Astrocyte (in vitro differentiated cells and primary cell): ENCODE measurements at regions not wholly inside any gene's neighbourhood (a gene's known extent, or its start where the extent isn't known, plus 50 kb on each side); places are given as distances from the start of the nearest gene placed in this dataset.

Source experiments
- DNase-seq: peaks from one replicate; pipeline ENCODE4 v3.0.0-alpha.2; 2010; ENCODE audit warnings: low read depth
- FAIRE-seq: peaks from 2 replicates; lab custom pipeline; 2011; peaks lifted over from hg19 to GRCh38; lab: Jason Lieb, UNC
- H2AFZ ChIP-seq: 2 replicates; pipeline ENCODE4 v1.6.0; 2012; ENCODE audit warnings: low read depth, low read length, inconsistent platforms
- H3K27ac ChIP-seq: 2 replicates; pipeline ENCODE4 v1.5.1; 2011; ENCODE audit warnings: low read depth, low read length, inconsistent platforms
- H3K27me3 ChIP-seq: 2 replicates; pipeline ENCODE4 v1.6.0; 2011; ENCODE audit warnings: low read length, inconsistent platforms; ENCODE audit not compliant: insufficient read depth
- H3K36me3 ChIP-seq: 2 replicates; pipeline ENCODE4 v1.5.1; 2011; ENCODE audit warnings: low read length, inconsistent platforms; ENCODE audit not compliant: insufficient read depth
- H3K4me1 ChIP-seq: 2 replicates; pipeline ENCODE4 v1.5.1; 2011; ENCODE audit warnings: low read length, inconsistent platforms; ENCODE audit not compliant: insufficient read depth
- H3K4me2 ChIP-seq: 2 replicates; pipeline ENCODE4 v1.6.0; 2012; ENCODE audit warnings: low read length, inconsistent platforms
- H3K4me3 ChIP-seq: 2 replicates; pipeline ENCODE4 v1.5.1; 2011; ENCODE audit warnings: low read depth, mild to moderate bottlenecking, low read length, inconsistent platforms; ENCODE audit not compliant: insufficient read depth
- H3K79me2 ChIP-seq: 2 replicates; pipeline ENCODE4 v1.6.0; 2012; ENCODE audit warnings: mild to moderate bottlenecking, low read length, inconsistent platforms; ENCODE audit not compliant: insufficient read depth
- H3K9ac ChIP-seq: 2 replicates; pipeline ENCODE4 v1.6.0; 2012; ENCODE audit warnings: mild to moderate bottlenecking, low read length, inconsistent platforms
- H3K9me3 ChIP-seq: 2 replicates; pipeline ENCODE4 v1.5.1; 2012; ENCODE audit warnings: low read depth, mild to moderate bottlenecking, low read length, inconsistent platforms; ENCODE audit not compliant: insufficient read depth
- H4K20me1 ChIP-seq: 2 replicates; pipeline ENCODE4 v1.6.0; 2012; ENCODE audit warnings: low read length, inconsistent platforms; ENCODE audit not compliant: insufficient read depth
- H3K27ac Mint-ChIP-seq: one replicate; pipeline ENCODE4 v1.8.0; 2021; ENCODE audit warnings: mild to moderate bottlenecking, mixed read lengths; ENCODE audit not compliant: unreplicated experiment
- H3K27me3 Mint-ChIP-seq: one replicate; pipeline ENCODE4 v1.8.0; 2021; ENCODE audit warnings: low read depth, mixed read lengths; ENCODE audit not compliant: unreplicated experiment
- H3K36me3 Mint-ChIP-seq: one replicate; pipeline ENCODE4 v1.8.0; 2021; ENCODE audit warnings: low read depth, mixed read lengths; ENCODE audit not compliant: unreplicated experiment
- H3K4me1 Mint-ChIP-seq: one replicate; pipeline ENCODE4 v1.8.0; 2021; ENCODE audit warnings: low read depth, mixed read lengths; ENCODE audit not compliant: unreplicated experiment
- H3K4me3 Mint-ChIP-seq: one replicate; pipeline ENCODE4 v1.8.0; 2021; ENCODE audit warnings: mild to moderate bottlenecking, moderate library complexity, mixed read lengths; ENCODE audit not compliant: unreplicated experiment
- H3K9me3 Mint-ChIP-seq: one replicate; pipeline ENCODE4 v1.8.0; 2021; ENCODE audit warnings: mild to moderate bottlenecking, mixed read lengths; ENCODE audit not compliant: unreplicated experiment
- EZH2 ChIP-seq: IDR thresholded peaks from 2 replicates; pipeline ENCODE4 v1.6.1; 2012; ENCODE audit warnings: mild to moderate bottlenecking, low read length, inconsistent platforms; ENCODE audit not compliant: insufficient read depth
- TF ChIP-seq, protein P1 (sequence below): IDR thresholded peaks from 2 replicates; pipeline ENCODE4 v1.5.1; 2011; ENCODE audit warnings: low read depth, mild to moderate bottlenecking, inconsistent platforms, low read length, moderate library complexity; ENCODE audit not compliant: insufficient read depth

DNA sequence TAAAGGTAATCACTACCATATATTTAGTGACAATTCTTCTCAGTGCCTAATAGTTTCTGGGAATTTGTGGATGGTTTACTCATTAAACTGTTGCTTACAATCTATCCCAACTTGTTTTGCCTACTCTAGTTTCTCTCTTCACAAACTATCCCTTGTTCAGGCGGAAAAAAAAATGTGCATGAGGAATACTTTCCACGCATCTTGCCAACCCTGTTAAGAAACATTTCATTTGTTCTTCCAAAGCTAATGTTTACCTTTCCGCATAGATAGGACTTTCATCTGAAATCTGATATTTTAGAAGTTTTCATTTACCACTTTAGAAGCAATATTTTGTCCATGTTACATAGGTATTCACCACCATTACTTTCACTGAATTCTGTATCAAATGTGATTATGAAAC is 191.9 kb downstream of the MDFIC start:
- Histone ChIP-seq H2AFZ (no peak overlapping the region), H3K79me2 (no peaks in the 10 kb centered on the region), H3K27ac (no peak overlapping the region), H3K27me3 (no peaks in the 10 kb centered on the region), H3K4me2 (no peak overlapping the region), H3K4me1 (no peaks in the 10 kb centered on the region), H3K36me3 (no peaks in the 10 kb centered on the region), H3K9me3 (no peaks in the 10 kb centered on the region), H3K9ac (no peak overlapping the region), H3K4me3 (no peak overlapping the region), H4K20me1 (no peaks in the 10 kb centered on the region)
- Mint-ChIP-seq H3K4me3 (no peak overlapping the region), H3K27ac (no peak overlapping the region), H3K4me1 (no peaks in the 10 kb centered on the region), H3K9me3 (peaks cover 6% of the 10 kb centered on the region), H3K36me3 (no peaks in the 10 kb centered on the region), H3K27me3 (no peaks in the 10 kb centered on the region)
- TF ChIP-seq EZH2 = no peak
- TF ChIP-seq, protein P1, sequence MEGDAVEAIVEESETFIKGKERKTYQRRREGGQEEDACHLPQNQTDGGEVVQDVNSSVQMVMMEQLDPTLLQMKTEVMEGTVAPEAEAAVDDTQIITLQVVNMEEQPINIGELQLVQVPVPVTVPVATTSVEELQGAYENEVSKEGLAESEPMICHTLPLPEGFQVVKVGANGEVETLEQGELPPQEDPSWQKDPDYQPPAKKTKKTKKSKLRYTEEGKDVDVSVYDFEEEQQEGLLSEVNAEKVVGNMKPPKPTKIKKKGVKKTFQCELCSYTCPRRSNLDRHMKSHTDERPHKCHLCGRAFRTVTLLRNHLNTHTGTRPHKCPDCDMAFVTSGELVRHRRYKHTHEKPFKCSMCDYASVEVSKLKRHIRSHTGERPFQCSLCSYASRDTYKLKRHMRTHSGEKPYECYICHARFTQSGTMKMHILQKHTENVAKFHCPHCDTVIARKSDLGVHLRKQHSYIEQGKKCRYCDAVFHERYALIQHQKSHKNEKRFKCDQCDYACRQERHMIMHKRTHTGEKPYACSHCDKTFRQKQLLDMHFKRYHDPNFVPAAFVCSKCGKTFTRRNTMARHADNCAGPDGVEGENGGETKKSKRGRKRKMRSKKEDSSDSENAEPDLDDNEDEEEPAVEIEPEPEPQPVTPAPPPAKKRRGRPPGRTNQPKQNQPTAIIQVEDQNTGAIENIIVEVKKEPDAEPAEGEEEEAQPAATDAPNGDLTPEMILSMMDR = no peak
- no peak for FAIRE-seq
- no peak for DNase-seq

DNA sequence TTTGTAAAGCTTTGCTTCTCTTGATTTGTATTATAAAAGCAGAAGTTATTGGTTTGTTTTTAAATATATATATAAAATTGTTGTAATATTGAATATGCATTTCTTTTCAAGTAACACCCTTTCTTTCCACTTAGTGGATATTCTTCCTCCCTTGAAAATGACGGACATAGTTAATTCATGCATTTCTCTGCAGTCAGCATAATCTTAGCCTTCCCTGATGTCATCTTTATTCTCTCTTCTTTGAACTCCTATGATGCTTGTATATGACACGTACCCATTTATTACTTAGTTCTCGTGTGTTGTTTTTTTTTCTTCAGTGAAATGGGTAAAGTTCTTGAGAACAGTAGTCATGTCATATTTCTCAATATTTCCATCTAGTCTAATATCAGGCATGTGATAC is 191.2 kb downstream of the MDFIC start:
- no peak for FAIRE-seq
- H3K9me3 ChIP-seq = no peaks in the 10 kb centered on the region

DNA sequence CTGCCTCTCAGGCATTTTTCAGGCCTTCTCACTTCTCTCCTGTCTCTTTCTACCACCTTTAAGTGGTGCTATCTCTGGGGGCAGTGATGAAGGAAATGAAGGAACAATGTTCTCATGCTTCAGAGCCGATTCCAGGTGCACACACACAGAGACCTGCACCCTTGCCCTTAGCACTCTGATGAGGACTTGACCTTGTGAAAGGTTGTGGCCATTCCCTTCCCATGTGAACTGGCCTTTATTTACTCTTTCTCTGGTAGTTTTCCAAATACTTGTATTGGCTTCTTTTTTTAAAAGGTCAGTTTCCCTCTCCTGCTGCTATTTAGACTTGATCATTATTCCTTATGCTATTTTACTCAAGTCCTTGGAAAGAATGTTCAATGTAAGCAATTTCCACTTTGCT is 188.6 kb downstream of the MDFIC start:
- Histone ChIP-seq H3K9ac (no peak overlapping the region), H3K36me3 (no peaks in the 10 kb centered on the region), H4K20me1 (no peaks in the 10 kb centered on the region), H3K4me1 (no peaks in the 10 kb centered on the region), H3K4me2 (no peak overlapping the region), H2AFZ (no peak overlapping the region), H3K79me2 (no peaks in the 10 kb centered on the region), H3K9me3 (no peaks in the 10 kb centered on the region), H3K27me3 (no peaks in the 10 kb centered on the region), H3K27ac (no peak overlapping the region), H3K4me3 (no peak overlapping the region)
- no peak for FAIRE-seq
- Mint-ChIP-seq H3K9me3 (peaks cover 6% of the 10 kb centered on the region), H3K4me1 (no peaks in the 10 kb centered on the region), H3K4me3 (no peak overlapping the region), H3K27me3 (no peaks in the 10 kb centered on the region), H3K36me3 (no peaks in the 10 kb centered on the region), H3K27ac (peak overlapping the region; percentile 29)
- DNase-seq = no peak
- TF ChIP-seq, protein P1 = no peak
- no peak for TF ChIP-seq EZH2

More for the DNA sequence above, 191.2 kb downstream of the MDFIC start:
- Histone ChIP-seq H3K79me2 (no peaks in the 10 kb centered on the region), H4K20me1 (no peaks in the 10 kb centered on the region), H3K36me3 (no peaks in the 10 kb centered on the region), H3K4me1 (no peaks in the 10 kb centered on the region), H3K27me3 (no peaks in the 10 kb centered on the region), H3K9ac (no peak overlapping the region), H3K4me2 (no peak overlapping the region), H2AFZ (no peak overlapping the region), H3K27ac (no peak overlapping the region), H3K4me3 (no peak overlapping the region)
- DNase-seq = no peak
- Mint-ChIP-seq H3K9me3 (peaks cover 6% of the 10 kb centered on the region), H3K4me1 (no peaks in the 10 kb centered on the region), H3K36me3 (no peaks in the 10 kb centered on the region), H3K27ac (no peak overlapping the region), H3K27me3 (no peaks in the 10 kb centered on the region), H3K4me3 (no peak overlapping the region)
- no peak for TF ChIP-seq EZH2
- TF ChIP-seq, protein P1 = no peak
